Mucosa of stomach (tissue), 1 donor: ENCODE measurements at regions not wholly inside any gene's neighbourhood (a gene's known extent, or its start where the extent isn't known, plus 50 kb on each side); places are given as distances from the start of the nearest gene placed in this dataset.

Experiments
- H3K27me3 ChIP-seq: one replicate; pipeline ENCODE4 v1.7.0; 2013; ENCODE audit warnings: mild to moderate bottlenecking, low read length; ENCODE audit not compliant: control insufficient read depth, insufficient read depth
- H3K36me3 ChIP-seq: one replicate; pipeline ENCODE4 v1.7.0; 2013; ENCODE audit warnings: low read length; ENCODE audit not compliant: control insufficient read depth, insufficient read depth
- H3K4me1 ChIP-seq: one replicate; pipeline ENCODE4 v1.7.0; 2013; ENCODE audit warnings: mild to moderate bottlenecking, low read length; ENCODE audit not compliant: control insufficient read depth, insufficient read depth
- H3K4me3 ChIP-seq: one replicate; pipeline ENCODE4 v1.7.0; 2013; ENCODE audit warnings: low read length
- H3K9ac ChIP-seq: one replicate; pipeline ENCODE4 v1.7.0; 2013; ENCODE audit warnings: mild to moderate bottlenecking, low read length, moderate library complexity
- H3K9me3 ChIP-seq: one replicate; pipeline ENCODE4 v1.7.0; 2013; ENCODE audit warnings: mild to moderate bottlenecking, low read length, moderate library complexity; ENCODE audit not compliant: control insufficient read depth
- donor health status: Pancreatic carcinoma.

DNA sequence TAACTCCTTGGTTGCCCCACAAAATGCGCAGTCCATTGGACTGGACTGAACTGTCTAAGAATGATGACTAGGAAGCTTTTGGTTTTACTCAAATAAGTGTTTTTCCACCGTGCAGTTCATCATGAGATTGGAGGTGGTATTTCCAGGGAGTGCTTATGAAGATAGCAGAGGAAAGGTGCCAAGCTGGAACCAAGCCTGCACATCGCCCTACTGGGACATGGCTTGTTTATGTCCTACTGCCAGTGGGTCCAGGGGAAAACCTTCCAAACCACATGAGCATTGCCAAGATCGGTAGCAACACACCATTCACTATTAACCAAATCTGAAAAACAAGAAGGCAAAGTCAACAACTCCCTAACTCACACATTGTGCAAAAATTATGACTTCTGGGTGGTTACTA, 54.7 kb upstream of the DSCAM start:
- Histone ChIP-seq H3K4me1 (no peaks in the 10 kb centered on the region), H3K9ac (no peak overlapping the region), H3K36me3 (no peaks in the 10 kb centered on the region), H3K4me3 (no peak overlapping the region), H3K27me3 (no peaks in the 10 kb centered on the region), H3K9me3 (no peaks in the 10 kb centered on the region)

DNA sequence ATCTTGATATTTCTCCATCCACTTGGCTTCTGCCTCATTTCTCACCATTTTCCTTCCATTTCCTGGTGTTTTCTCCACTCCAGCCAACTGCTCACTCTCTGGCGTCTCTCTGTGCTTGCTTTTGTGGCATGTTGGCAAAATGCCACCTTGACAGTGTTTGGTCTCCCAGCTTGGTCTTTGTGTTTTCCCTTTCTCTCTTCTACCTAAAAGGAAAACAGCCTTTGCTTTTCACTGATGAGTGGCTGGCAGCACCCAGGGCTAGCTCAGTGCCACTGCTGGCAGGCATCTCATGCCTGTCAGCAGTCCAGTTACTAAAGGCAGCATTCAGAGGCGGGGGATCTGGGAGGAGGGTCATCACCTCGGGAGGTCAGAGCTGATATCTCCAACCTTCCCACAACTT, 55.3 kb upstream of the DSCAM start:
- Histone ChIP-seq H3K36me3 (no peaks in the 10 kb centered on the region), H3K27me3 (no peaks in the 10 kb centered on the region), H3K9me3 (no peaks in the 10 kb centered on the region), H3K4me1 (no peaks in the 10 kb centered on the region), H3K4me3 (no peak overlapping the region), H3K9ac (no peak overlapping the region)

DNA sequence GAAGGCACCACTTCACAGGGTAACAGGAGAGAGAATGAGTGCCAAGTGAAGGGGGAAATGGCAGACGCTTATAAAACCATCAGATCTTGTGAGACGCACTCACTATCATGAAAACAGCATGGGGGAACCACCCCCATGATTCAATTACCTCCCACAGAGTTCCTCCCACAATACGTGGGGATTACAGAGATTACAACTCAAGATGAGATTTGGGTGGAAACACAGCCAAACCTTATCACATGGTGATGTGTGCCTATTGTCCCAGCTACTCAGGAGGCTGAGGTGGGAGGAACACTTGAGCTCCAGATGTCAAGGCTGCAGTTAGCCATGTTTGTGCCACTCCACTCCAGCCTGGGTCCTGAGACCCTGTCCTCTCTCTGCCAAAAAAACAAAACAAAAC, 56.0 kb upstream of the DSCAM start:
- Histone ChIP-seq H3K4me3 (no peak overlapping the region), H3K9me3 (no peaks in the 10 kb centered on the region), H3K4me1 (no peaks in the 10 kb centered on the region), H3K27me3 (no peaks in the 10 kb centered on the region), H3K9ac (no peak overlapping the region), H3K36me3 (no peaks in the 10 kb centered on the region)

DNA sequence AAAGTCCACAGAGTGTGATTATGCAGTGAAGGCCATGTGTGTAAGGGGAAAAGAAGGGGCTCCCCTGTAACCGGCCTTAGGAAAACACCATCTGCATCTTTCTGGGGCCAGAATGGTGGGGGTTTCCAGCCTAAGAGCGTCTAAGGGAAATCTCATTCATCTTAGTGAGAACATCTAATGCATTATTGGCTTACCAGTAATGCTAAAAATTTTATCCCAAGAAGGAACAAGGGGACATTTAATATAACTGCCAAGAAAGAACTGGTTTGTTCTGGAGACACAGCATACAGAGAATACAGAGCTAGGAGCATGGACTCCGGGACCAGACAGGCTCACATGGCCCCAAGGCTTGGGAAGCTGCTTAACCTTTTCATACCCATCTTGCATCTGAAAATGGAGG, 58.3 kb upstream of the DSCAM start:
- Histone ChIP-seq H3K9ac (no peak overlapping the region), H3K9me3 (no peaks in the 10 kb centered on the region), H3K4me1 (no peaks in the 10 kb centered on the region), H3K27me3 (no peaks in the 10 kb centered on the region), H3K4me3 (no peak overlapping the region), H3K36me3 (no peaks in the 10 kb centered on the region)

DNA sequence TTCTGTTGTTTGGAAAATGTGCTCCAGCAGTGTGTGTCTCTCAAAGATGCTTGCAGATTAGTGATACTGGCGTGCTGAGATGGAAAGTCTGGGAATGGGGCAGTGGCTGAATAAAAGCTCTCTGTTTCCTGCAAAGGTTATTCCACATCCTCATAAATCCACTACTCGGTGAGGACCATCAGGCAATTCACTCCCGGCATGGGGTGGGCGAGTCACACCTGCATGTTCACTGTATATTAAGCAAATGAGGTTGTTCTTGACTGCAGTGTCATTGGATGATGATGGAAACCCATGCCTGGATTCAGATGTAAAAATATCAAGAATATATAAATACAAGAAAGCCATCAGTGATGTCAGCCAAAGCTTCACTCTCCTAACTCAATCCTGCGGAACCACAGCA, 65.4 kb upstream of the DSCAM start:
- Histone ChIP-seq H3K4me1 (no peaks in the 10 kb centered on the region), H3K9ac (no peak overlapping the region), H3K4me3 (no peak overlapping the region)

DNA sequence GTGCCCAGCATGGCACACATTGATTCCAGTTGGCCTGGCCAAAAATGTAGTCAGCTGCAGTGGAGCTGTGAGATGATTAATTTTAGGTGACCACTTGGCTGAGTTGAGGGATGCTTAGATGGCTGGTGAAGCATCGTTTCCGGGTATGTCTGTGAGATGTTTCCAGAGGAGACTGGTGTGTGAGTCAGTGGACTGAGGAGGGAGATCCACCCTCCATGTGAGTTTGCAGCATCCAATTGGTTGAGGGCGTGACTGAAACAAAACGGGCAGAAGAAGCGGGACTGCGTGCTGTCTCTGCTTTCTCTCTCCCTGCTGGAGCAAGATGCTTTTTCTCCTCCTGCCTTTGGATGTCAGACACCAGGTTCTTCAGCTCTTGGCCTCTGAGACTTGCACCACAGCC, 68.2 kb upstream of the DSCAM start:
- H3K36me3 ChIP-seq, result no peaks in the 10 kb centered on the region
- no peak overlapping the region for H3K4me3 ChIP-seq
- no peaks in the 10 kb centered on the region for H3K27me3 ChIP-seq
- H3K9ac ChIP-seq, result no peak overlapping the region
- H3K4me1 ChIP-seq, result no peaks in the 10 kb centered on the region
- H3K9me3 ChIP-seq, result no peaks in the 10 kb centered on the region

More for the DNA sequence above, 65.4 kb upstream of the DSCAM start:
- no peaks in the 10 kb centered on the region for H3K9me3 ChIP-seq
- H3K27me3 ChIP-seq, result no peaks in the 10 kb centered on the region
- no peaks in the 10 kb centered on the region for H3K36me3 ChIP-seq

DNA sequence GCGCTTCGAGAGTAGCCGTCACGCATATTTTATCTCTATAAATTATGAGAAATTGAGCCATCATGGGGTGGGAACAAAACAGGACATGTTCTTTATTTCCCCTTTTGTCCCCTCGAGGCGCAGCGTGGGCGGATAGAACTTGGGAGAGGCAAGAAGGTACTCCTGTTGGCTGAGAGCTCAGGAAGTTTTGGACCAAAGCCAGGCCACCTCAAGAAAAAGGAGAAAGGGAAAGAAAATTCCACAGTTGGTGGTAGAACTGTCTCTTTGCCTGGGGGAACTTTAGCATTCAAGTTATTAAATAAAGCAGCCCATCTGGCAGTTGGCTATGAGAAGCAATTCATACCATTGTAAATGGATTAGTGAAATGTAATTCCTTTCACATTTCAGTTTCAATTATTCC, 76.4 kb upstream of the DSCAM start:
- H3K27me3 ChIP-seq, result no peaks in the 10 kb centered on the region
- H3K4me1 ChIP-seq, result no peaks in the 10 kb centered on the region
- no peak overlapping the region for H3K9ac ChIP-seq
- no peak overlapping the region for H3K4me3 ChIP-seq
- no peaks in the 10 kb centered on the region for H3K36me3 ChIP-seq
- no peaks in the 10 kb centered on the region for H3K9me3 ChIP-seq

DNA sequence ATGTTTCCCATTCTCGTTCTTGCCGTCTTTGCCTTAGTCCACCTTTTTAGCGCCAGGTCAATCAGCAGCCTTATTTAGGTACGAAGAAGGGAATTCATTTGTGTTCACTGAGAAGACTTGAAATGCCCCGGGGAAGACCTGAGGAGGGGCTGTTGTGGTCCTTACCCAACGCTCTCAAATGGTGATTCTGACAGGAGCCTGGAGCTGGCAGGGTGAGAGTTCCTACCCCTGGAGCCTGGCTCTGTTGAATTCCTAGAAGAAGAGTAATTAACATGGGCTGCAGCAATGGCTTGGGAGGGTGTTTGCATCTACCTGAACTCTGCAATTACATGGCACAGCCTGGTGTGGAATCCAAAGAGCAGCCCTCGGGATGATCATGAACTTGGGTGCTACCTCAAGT, 76.9 kb upstream of the DSCAM start:
- no peaks in the 10 kb centered on the region for H3K9me3 ChIP-seq
- H3K27me3 ChIP-seq, result no peaks in the 10 kb centered on the region
- no peaks in the 10 kb centered on the region for H3K36me3 ChIP-seq
- H3K4me1 ChIP-seq, result no peaks in the 10 kb centered on the region
- H3K9ac ChIP-seq, result no peak overlapping the region
- no peak overlapping the region for H3K4me3 ChIP-seq

DNA sequence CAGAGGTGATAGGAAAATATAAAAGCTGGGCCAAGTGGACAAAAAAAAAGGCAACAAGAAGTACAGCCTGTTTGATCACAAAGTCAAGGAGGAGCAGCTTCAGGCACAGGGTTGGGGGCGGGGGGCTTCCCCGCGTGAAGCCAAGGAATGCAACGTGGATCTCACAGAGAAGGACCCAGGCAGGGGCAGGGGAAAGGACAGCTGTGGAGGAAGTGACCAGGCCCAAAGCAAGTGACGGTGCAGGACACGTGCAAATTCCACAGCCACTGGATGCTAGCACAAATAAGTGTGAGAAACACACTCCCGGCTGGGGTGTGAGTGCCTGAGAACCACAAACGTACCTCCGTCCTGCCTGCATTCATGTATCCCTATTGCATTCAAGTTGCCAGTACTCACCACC, 77.7 kb upstream of the DSCAM start:
- no peak overlapping the region for H3K4me3 ChIP-seq
- H3K4me1 ChIP-seq, result no peaks in the 10 kb centered on the region
- no peaks in the 10 kb centered on the region for H3K9me3 ChIP-seq
- H3K9ac ChIP-seq, result no peak overlapping the region
- H3K36me3 ChIP-seq, result no peaks in the 10 kb centered on the region
- H3K27me3 ChIP-seq, result no peaks in the 10 kb centered on the region

DNA sequence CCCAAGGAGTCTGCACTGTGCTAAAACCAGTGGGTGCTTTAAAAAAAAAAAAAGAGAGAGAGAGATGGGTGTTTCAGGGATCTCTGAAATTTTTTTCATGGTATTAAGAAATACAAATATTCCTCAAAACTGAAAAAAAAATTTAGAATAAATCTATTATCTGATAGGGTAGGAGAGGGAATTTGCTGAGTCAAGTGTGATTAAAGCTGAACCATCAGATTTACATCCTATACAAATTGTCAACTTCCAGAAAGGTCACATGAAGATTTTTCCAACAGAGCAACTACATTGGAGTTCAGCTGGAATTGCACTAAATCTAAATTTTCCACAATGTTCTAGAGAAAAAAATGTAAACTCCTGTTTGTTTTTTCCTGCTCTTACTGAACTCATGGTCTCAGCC, 79.3 kb upstream of the DSCAM start:
- Histone ChIP-seq H3K36me3 (no peaks in the 10 kb centered on the region), H3K27me3 (no peaks in the 10 kb centered on the region), H3K9ac (no peak overlapping the region), H3K9me3 (no peaks in the 10 kb centered on the region), H3K4me3 (no peak overlapping the region), H3K4me1 (no peaks in the 10 kb centered on the region)

DNA sequence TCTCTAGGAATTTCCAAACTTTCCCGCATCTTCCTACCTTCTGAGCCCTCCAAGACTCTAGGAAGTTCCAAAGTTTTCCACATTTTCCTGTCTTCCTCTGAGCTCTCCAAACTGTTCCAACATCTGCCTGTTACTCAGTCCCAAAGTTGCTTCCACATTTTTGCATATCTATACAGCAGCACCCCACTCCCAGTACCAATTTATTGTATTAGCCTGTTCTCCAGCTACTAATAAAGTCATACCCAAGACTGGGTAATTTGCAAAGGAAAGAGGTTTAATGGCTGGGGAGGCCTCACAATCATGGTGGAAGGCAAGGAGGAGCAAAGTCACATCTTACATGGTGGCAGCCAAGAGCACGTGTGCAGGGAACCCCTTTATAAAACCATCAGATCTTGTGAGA, 82.9 kb upstream of the DSCAM start:
- Histone ChIP-seq H3K4me3 (no peak overlapping the region), H3K4me1 (no peaks in the 10 kb centered on the region), H3K9me3 (no peaks in the 10 kb centered on the region), H3K9ac (no peak overlapping the region), H3K36me3 (no peaks in the 10 kb centered on the region), H3K27me3 (no peaks in the 10 kb centered on the region)

DNA sequence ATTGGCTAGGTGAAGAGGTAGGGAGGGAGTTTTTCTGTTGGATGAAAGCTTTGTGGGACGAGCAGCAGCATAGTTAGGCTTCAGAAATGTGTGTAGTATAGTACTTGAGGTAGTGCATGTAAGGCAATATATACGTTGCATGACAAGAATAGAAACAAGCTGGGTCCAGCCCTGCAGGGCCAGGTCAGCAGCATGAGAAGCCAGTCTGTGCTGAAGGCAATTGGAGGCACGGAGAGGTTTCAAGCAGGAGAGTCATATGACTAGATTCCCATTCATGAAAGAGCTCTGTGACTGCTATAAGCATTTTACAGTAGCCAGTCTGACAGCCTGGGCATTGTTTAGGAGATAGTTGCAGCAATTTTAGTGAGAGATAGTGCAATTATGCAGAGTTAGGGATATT, 84.2 kb upstream of the DSCAM start:
- H3K36me3 ChIP-seq, result no peaks in the 10 kb centered on the region
- no peaks in the 10 kb centered on the region for H3K27me3 ChIP-seq
- no peak overlapping the region for H3K9ac ChIP-seq
- H3K9me3 ChIP-seq, result no peaks in the 10 kb centered on the region
- no peaks in the 10 kb centered on the region for H3K4me1 ChIP-seq
- H3K4me3 ChIP-seq, result no peak overlapping the region

DNA sequence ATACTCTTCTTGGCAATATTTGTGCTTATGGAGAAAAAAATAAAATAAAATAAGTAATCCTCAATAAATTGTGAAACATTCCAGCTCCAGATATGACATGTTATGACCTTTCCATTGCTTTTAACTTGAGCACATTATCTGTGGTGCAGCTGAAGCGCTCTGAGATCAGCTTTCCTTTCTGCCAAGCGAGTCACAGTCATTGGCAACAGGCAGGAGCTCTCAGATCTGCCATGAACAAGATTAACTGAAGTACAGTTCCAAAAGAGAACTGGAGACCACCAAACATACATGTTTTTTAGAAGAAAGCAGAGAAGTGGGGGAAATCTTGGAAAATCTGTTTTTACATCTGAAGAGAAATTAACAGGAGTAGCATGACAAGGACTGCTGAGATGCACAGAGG, 89.2 kb upstream of the DSCAM start:
- Histone ChIP-seq H3K36me3 (no peaks in the 10 kb centered on the region), H3K4me3 (no peak overlapping the region), H3K9ac (no peak overlapping the region), H3K4me1 (no peaks in the 10 kb centered on the region), H3K9me3 (no peaks in the 10 kb centered on the region), H3K27me3 (no peaks in the 10 kb centered on the region)
